IMR-90 (cell line): ENCODE measurements at regions not wholly inside any gene's neighbourhood (a gene's known extent, or its start where the extent isn't known, plus 50 kb on each side); places are given as distances from the start of the nearest gene placed in this dataset.

Experiments used
- ATAC-seq: fragments of 200-7000 bp; cut with Tn5 transposase; 2 replicates; pipeline ENCODE4 v1.9.1; 2020; ENCODE audit warnings: low read depth, mild to moderate bottlenecking, moderate library complexity
- BruUV-seq: library from RNA; stranded (reverse); fragments of 400-500 nt; replicated peaks from 2 replicates; lab custom pipeline; 2021; lab: Mats Ljungman, UMichigan
- CTCF ChIA-PET: fragments of 300-600 bp; formaldehyde crosslinking; extraction: SDS; loops from one replicate; lab custom pipeline; 2021; ENCODE audit warnings: antibody characterized with exemption; lab: Yijun Ruan, JAX
- POLR2A ChIA-PET: fragments of 300-600 bp; sonication (Branson Sonifier 250); formaldehyde crosslinking; loops from one replicate; lab custom pipeline; 2022; ENCODE audit warnings: antibody characterized with exemption; ENCODE audit not compliant: unreplicated experiment; lab: Charles Lee
- DNase-seq: peaks from one replicate; pipeline ENCODE4 v3.0.0; 2013
- H2AFZ ChIP-seq: replicated peaks from 2 replicates; pipeline ENCODE3; 2013; ENCODE audit warnings: low read length, mild to moderate bottlenecking; ENCODE audit not compliant: poor library complexity
- H2AK5ac ChIP-seq: 2 replicates; pipeline ENCODE4 v1.6.1; 2013; ENCODE audit warnings: low read depth, low read length, inconsistent platforms
- H2AK9ac ChIP-seq: replicated peaks from 2 replicates; pipeline ENCODE3; 2013; ENCODE audit warnings: mild to moderate bottlenecking, low read depth, low read length, moderate library complexity; ENCODE audit not compliant: poor library complexity
- H2BK120ac ChIP-seq: 2 replicates; pipeline ENCODE4 v1.6.1; 2013; ENCODE audit warnings: low read depth, low read length, inconsistent platforms
- H2BK15ac ChIP-seq: 3 replicates; pipeline ENCODE4 v1.6.1; 2013; ENCODE audit warnings: low read depth, low read length, inconsistent platforms
- H2BK20ac ChIP-seq: 2 replicates; pipeline ENCODE4 v1.6.1; 2013; ENCODE audit warnings: low read depth, mild to moderate bottlenecking, inconsistent platforms, low read length, moderate library complexity
- H2BK5ac ChIP-seq: 2 replicates; pipeline ENCODE4 v1.6.1; 2013; ENCODE audit warnings: mild to moderate bottlenecking, low read depth, low read length, inconsistent platforms; ENCODE audit not compliant: poor library complexity, severe bottlenecking
- H3K14ac ChIP-seq: replicated peaks from 2 replicates; pipeline ENCODE4 v1.6.1; 2013; ENCODE audit warnings: low read depth, low read length, inconsistent platforms
- H3K18ac ChIP-seq: 2 replicates; pipeline ENCODE4 v1.6.1; 2013; ENCODE audit warnings: low read depth, low read length, control low read depth
- H3K23ac ChIP-seq: 2 replicates; pipeline ENCODE4 v1.6.1; 2013; ENCODE audit warnings: low read depth, low read length, inconsistent platforms
- H3K27ac ChIP-seq: 2 replicates; pipeline ENCODE4 v1.5.1; 2013; ENCODE audit warnings: mild to moderate bottlenecking, control low read depth, low read length; ENCODE audit not compliant: insufficient read depth
- H3K27me3 ChIP-seq: 2 replicates; pipeline ENCODE4 v1.6.1; 2013; ENCODE audit warnings: low read length; ENCODE audit not compliant: control insufficient read depth, insufficient read depth
- H3K36me3 ChIP-seq: 2 replicates; pipeline ENCODE4 v1.6.1; 2013; ENCODE audit warnings: low read length, mixed read lengths; ENCODE audit not compliant: control insufficient read depth, insufficient read depth
- H3K4ac ChIP-seq: 2 replicates; pipeline ENCODE4 v1.6.1; 2013; ENCODE audit warnings: low read depth, low read length, inconsistent platforms
- H3K4me1 ChIP-seq: 2 replicates; pipeline ENCODE4 v1.6.1; 2013; ENCODE audit warnings: low read length, mixed read lengths; ENCODE audit not compliant: control insufficient read depth, insufficient read depth
- H3K4me2 ChIP-seq: 2 replicates; pipeline ENCODE4 v1.6.1; 2013; ENCODE audit warnings: low read depth, mild to moderate bottlenecking, control low read depth, low read length, moderate library complexity
- H3K4me3 ChIP-seq: 2 replicates; pipeline ENCODE4 v1.5.1; 2013; ENCODE audit warnings: low read depth, mild to moderate bottlenecking, control low read depth, low read length, moderate library complexity; ENCODE audit not compliant: insufficient read depth
- H3K56ac ChIP-seq: 2 replicates; pipeline ENCODE4 v1.6.1; 2013; ENCODE audit warnings: low read length, inconsistent platforms; ENCODE audit not compliant: insufficient read depth; ENCODE audit errors: extremely low read depth
- H3K79me1 ChIP-seq, 2 experiments: 2 replicates each; pipeline ENCODE4 v1.6.1; 2013; ENCODE audit warnings: low read length in 2 of 2, inconsistent platforms in 1 of 2, low read depth in 1 of 2
- H3K9ac ChIP-seq: 2 replicates; pipeline ENCODE4 v1.6.1; 2013; ENCODE audit warnings: low read depth, low read length, control low read depth
- H3K9me1 ChIP-seq: 2 replicates; pipeline ENCODE4 v1.6.1; 2013; ENCODE audit warnings: low read length, inconsistent platforms; ENCODE audit not compliant: insufficient read depth
- H3K9me3 ChIP-seq: 2 replicates; pipeline ENCODE4 v1.6.1; 2013; ENCODE audit warnings: low read length; ENCODE audit not compliant: control insufficient read depth, insufficient read depth
- H4K20me1 ChIP-seq: 2 replicates; pipeline ENCODE4 v1.6.1; 2013; ENCODE audit warnings: low read length, inconsistent platforms; ENCODE audit not compliant: insufficient read depth
- H4K5ac ChIP-seq: 2 replicates; pipeline ENCODE4 v1.6.1; 2013; ENCODE audit warnings: mild to moderate bottlenecking, low read depth, low read length, control low read depth
- H4K8ac ChIP-seq, 2 experiments: 2 replicates each; pipeline ENCODE4 v1.6.1; 2013; ENCODE audit warnings: low read depth in 2 of 2, low read length in 2 of 2, control low read depth in 1 of 2, inconsistent platforms in 1 of 2
- H4K91ac ChIP-seq: 2 replicates; pipeline ENCODE4 v1.6.1; 2013; ENCODE audit warnings: low read depth, low read length, inconsistent platforms; ENCODE audit not compliant: insufficient read depth
- CHD1 ChIP-seq: IDR thresholded peaks from 2 replicates; pipeline ENCODE4 v1.6.1; 2012; ENCODE audit warnings: low read depth, low read length, improper control_type of control experiment
- FOS ChIP-seq: fragments of 150-350 bp; IDR thresholded peaks from 2 replicates; pipeline ENCODE4 v1.6.1; 2016; ENCODE audit warnings: low read depth, low read length
- MAZ ChIP-seq: IDR thresholded peaks from 2 replicates; pipeline ENCODE4 v1.6.1; 2012; ENCODE audit warnings: low read depth, mild to moderate bottlenecking, low read length, improper control_type of control experiment, moderate library complexity, borderline replicate concordance
- NFE2L2 ChIP-seq: fragments of 150-350 bp; IDR thresholded peaks from 2 replicates; pipeline ENCODE4 v1.6.1; 2016; ENCODE audit warnings: low read depth, mild to moderate bottlenecking, low read length
- RAD21 ChIP-seq: IDR thresholded peaks from 2 replicates; pipeline ENCODE4 v1.6.1; 2012; ENCODE audit warnings: low read length, improper control_type of control experiment
- RFX5 ChIP-seq: IDR thresholded peaks from 2 replicates; pipeline ENCODE4 v1.8.0; 2012; ENCODE audit warnings: low read depth, mild to moderate bottlenecking, low read length, moderate library complexity
- WGBS, 2 experiments: methylation state at CpG; one replicate each; pipeline versions ENCODE4 v1.1.5 to v1.1.7; 2013; ENCODE audit warnings: missing lambda C conversion rate in 2 of 2; ENCODE audit not compliant: insufficient read length in 1 of 2; ENCODE audit errors: extremely low coverage in 2 of 2; 5-methylcytosine and 5-hydroxymethylcytosine counted together
- dilution Hi-C: fragments of 300-500 bp; cut with HindIII; formaldehyde crosslinking; loops from one replicate; pipeline ENCODE4 v1.14.3; 2018; ENCODE audit warnings: low sequenced_read_pairs; ENCODE audit not compliant: unreplicated experiment
- in situ Hi-C: fragments of 300-500 bp; cut with MboI; formaldehyde crosslinking; loops from 3 replicates; pipeline ENCODE4 v1.14.3; 2019; ENCODE audit warnings: low sequenced_read_pairs, inconsistent platforms, mixed read lengths
- intact Hi-C: fragments of 100-400 bp; cut with micrococcal nuclease; formaldehyde crosslinking; loops from 2 replicates; pipeline ENCODE4 v1.10.0; 2022
- TF ChIP-seq, protein P1 (sequence below): fragments of 150-350 bp; IDR thresholded peaks from 2 replicates; pipeline ENCODE4 v1.6.1; 2016; ENCODE audit warnings: low read depth, mild to moderate bottlenecking, low read length, moderate library complexity, borderline replicate concordance
- TF ChIP-seq, protein P2 (sequence below): fragments of 150-350 bp; IDR thresholded peaks from 2 replicates; pipeline ENCODE4 v1.6.1; 2017; ENCODE audit warnings: mild to moderate bottlenecking, antibody characterized with exemption, low read length, low read depth

DNA sequence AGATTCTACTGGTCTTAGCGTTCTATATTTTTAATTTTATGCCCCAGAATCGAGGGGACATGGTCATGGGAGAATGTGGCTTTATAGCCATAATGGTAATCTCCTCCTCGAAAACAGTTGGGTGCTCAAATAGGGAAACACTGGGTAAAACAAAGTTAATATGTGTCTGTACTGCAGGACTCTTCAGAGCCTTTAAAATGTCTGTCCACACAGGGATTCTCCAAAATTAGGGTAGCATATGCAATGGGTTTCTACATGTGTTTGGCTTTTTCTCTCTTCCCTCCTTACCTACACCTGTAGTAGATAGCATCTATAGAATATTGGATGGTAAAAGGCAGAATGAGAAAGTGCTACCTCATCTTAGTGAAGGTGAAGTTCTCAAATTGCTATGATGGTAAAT is 130.0 kb upstream of the NR3C1 start:
- dilution Hi-C loops, result no loop called here
- no peak overlapping the region for H2BK5ac ChIP-seq
- H2AK5ac ChIP-seq, result no peak overlapping the region
- H2AFZ ChIP-seq, result no peak overlapping the region
- H3K4me2 ChIP-seq, result no peak overlapping the region
- no peak overlapping the region for H4K8ac ChIP-seq
- no peak overlapping the region for H2AK9ac ChIP-seq
- intact Hi-C loops, result no loop called here
- H3K14ac ChIP-seq, result no peak overlapping the region
- no peak overlapping the region for H4K5ac ChIP-seq
- TF ChIP-seq RAD21, result no peak
- TF ChIP-seq, protein P1, sequence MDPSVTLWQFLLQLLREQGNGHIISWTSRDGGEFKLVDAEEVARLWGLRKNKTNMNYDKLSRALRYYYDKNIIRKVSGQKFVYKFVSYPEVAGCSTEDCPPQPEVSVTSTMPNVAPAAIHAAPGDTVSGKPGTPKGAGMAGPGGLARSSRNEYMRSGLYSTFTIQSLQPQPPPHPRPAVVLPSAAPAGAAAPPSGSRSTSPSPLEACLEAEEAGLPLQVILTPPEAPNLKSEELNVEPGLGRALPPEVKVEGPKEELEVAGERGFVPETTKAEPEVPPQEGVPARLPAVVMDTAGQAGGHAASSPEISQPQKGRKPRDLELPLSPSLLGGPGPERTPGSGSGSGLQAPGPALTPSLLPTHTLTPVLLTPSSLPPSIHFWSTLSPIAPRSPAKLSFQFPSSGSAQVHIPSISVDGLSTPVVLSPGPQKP, result no peak
- TF ChIP-seq RFX5, result no peak
- no peak for TF ChIP-seq MAZ
- TF ChIP-seq NFE2L2, result no peak
- TF ChIP-seq FOS, result no peak
- TF ChIP-seq, protein P2, sequence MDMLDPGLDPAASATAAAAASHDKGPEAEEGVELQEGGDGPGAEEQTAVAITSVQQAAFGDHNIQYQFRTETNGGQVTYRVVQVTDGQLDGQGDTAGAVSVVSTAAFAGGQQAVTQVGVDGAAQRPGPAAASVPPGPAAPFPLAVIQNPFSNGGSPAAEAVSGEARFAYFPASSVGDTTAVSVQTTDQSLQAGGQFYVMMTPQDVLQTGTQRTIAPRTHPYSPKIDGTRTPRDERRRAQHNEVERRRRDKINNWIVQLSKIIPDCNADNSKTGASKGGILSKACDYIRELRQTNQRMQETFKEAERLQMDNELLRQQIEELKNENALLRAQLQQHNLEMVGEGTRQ, result no peak
- no peak for TF ChIP-seq CHD1
- H3K27me3 ChIP-seq, result no peaks in the 10 kb centered on the region
- H3K18ac ChIP-seq, result no peak overlapping the region
- no peaks in the 10 kb centered on the region for H3K79me1 ChIP-seq
- ChIA-PET CTCF (no interaction called here), POLR2A (no interaction called here)
- H2BK15ac ChIP-seq, result no peak overlapping the region
- H3K4me1 ChIP-seq, result peaks cover 2% of the 10 kb centered on the region
- no CpG with 5 or more reads among the region's 3 CpGs for WGBS, 2 experiments
- no peaks in the 10 kb centered on the region for H4K20me1 ChIP-seq
- no TSS peak for BruUV-seq
- no peaks in the 10 kb centered on the region for H3K9me1 ChIP-seq
- H3K9me3 ChIP-seq, result no peaks in the 10 kb centered on the region
- H3K36me3 ChIP-seq, result no peaks in the 10 kb centered on the region
- no peak overlapping the region for H3K4ac ChIP-seq
- H2BK120ac ChIP-seq, result no peak overlapping the region
- no peak overlapping the region for H4K91ac ChIP-seq
- DNase-seq (no peak), ATAC-seq (no peak)
- no peak overlapping the region for H3K23ac ChIP-seq
- H2BK20ac ChIP-seq, result no peak overlapping the region
- H3K27ac ChIP-seq, result no peak overlapping the region
- H3K9ac ChIP-seq, result no peak overlapping the region
- no peak overlapping the region for H3K4me3 ChIP-seq
- in situ Hi-C loops, result no loop called here
- no peak overlapping the region for H3K56ac ChIP-seq
